GM12878 (cell line): ENCODE measurements at regions not wholly inside any gene's neighbourhood (a gene's known extent, or its start where the extent isn't known, plus 50 kb on each side); places are given as distances from the start of the nearest gene placed in this dataset.
A peak's percentile ranks its signal among the peaks of the same experiment; 100 is the strongest.

ENCODE experiments used
- ATAC-seq: fragments of 200-7000 bp; cut with Tn5 transposase; 3 replicates; pipeline ENCODE4 v1.9.1; 2020; ENCODE audit warnings: mild to moderate bottlenecking, moderate library complexity
- BruUV-seq: library from RNA; stranded (reverse); fragments of 400-500 nt; replicated peaks from 2 replicates; lab custom pipeline; 2021; lab: Mats Ljungman, UMichigan
- CTCF ChIA-PET: fragments of 300-600 bp; sonication (Branson Sonifier 250); formaldehyde crosslinking; extraction: SDS; loops from one replicate; lab custom pipeline; 2021; ENCODE audit warnings: inconsistent platforms; lab: Yijun Ruan, JAX
- POLR2A ChIA-PET: fragments of 350-600 bp; formaldehyde crosslinking; extraction: SDS; loops from one replicate; lab custom pipeline; 2021; ENCODE audit warnings: inconsistent platforms; lab: Charles Lee
- RAD21 ChIA-PET: fragments of 300-600 bp; sonication (Branson Sonifier 250); formaldehyde crosslinking; loops from one replicate; lab custom pipeline; 2023; ENCODE audit warnings: antibody characterized with exemption; ENCODE audit not compliant: unreplicated experiment; lab: Charles Lee
- SMC1A ChIA-PET: fragments of 300-600 bp; sonication (Branson Sonifier 250); formaldehyde crosslinking; loops from one replicate; lab custom pipeline; 2023; ENCODE audit not compliant: unreplicated experiment, uncharacterized antibody; lab: Charles Lee
- DNase-seq: peaks from one replicate; pipeline ENCODE4 v3.0.0-alpha.2; 2011; ENCODE audit warnings: low read depth, low spot score
- FAIRE-seq: peaks from 3 replicates; lab custom pipeline; 2011; peaks lifted over from hg19 to GRCh38; lab: Jason Lieb, UNC
- H2AFZ ChIP-seq: 2 replicates; pipeline ENCODE4 v1.6.0; 2011; ENCODE audit warnings: low read depth, low read length, control low read depth; ENCODE audit not compliant: control insufficient read depth
- H3K27ac ChIP-seq: 2 replicates; pipeline ENCODE4 v1.5.1; 2011; ENCODE audit warnings: control low read depth; ENCODE audit not compliant: control insufficient read depth, insufficient read depth
- H3K27me3 ChIP-seq, 2 experiments: replicated peaks in 1 of 2; 2 replicates each; pipeline versions ENCODE4 v1.6.0 to v1.6.1; 2011; ENCODE audit warnings: low read length in 1 of 2; ENCODE audit not compliant: control insufficient read depth in 2 of 2, insufficient read depth in 2 of 2
- H3K36me3 ChIP-seq, 2 experiments: 2 replicates each; pipeline ENCODE4 v1.5.1; 2011; ENCODE audit warnings: low read length in 1 of 2; ENCODE audit not compliant: control insufficient read depth in 2 of 2, insufficient read depth in 2 of 2
- H3K4me1 ChIP-seq: 2 replicates; pipeline ENCODE4 v1.6.1; 2011; ENCODE audit warnings: mild to moderate bottlenecking, low read length, moderate library complexity, mixed read lengths; ENCODE audit not compliant: control insufficient read depth, insufficient read depth
- H3K4me2 ChIP-seq: 2 replicates; pipeline ENCODE4 v1.6.0; 2011; ENCODE audit warnings: control low read depth; ENCODE audit not compliant: control insufficient read depth, insufficient read depth
- H3K4me3 ChIP-seq: fragments of 200-600 bp; sonication (generic); 2 replicates; pipeline ENCODE4 v1.5.1; 2016
- H3K79me2 ChIP-seq: 2 replicates; pipeline ENCODE4 v1.6.0; 2011; ENCODE audit warnings: low read length; ENCODE audit not compliant: control insufficient read depth, insufficient read depth
- H3K9ac ChIP-seq: 2 replicates; pipeline ENCODE4 v1.8.0; 2011; ENCODE audit warnings: low read length, control low read depth, mixed read lengths; ENCODE audit not compliant: control insufficient read depth, insufficient read depth
- H3K9me3 ChIP-seq: replicated peaks from 3 replicates; pipeline ENCODE4 v1.5.1; 2011; ENCODE audit warnings: mild to moderate bottlenecking, low read length; ENCODE audit not compliant: control insufficient read depth, insufficient read depth
- H4K20me1 ChIP-seq: 2 replicates; pipeline ENCODE4 v1.6.0; 2011; ENCODE audit not compliant: control insufficient read depth, insufficient read depth
- BACH1 ChIP-seq: fragments of 450-650 bp; IDR thresholded peaks from 2 replicates; pipeline ENCODE4 v1.6.1; 2017; ENCODE audit warnings: mild to moderate bottlenecking, borderline replicate concordance
- BMI1 ChIP-seq: fragments of 450-650 bp; IDR thresholded peaks from 2 replicates; pipeline ENCODE4 v1.6.1; 2016; ENCODE audit warnings: mild to moderate bottlenecking, moderate library complexity, borderline replicate concordance
- IKZF1 ChIP-seq: fragments of 450-650 bp; conservative IDR thresholded peaks from 2 replicates; pipeline ENCODE4 v1.6.1; 2017; ENCODE audit warnings: antibody characterized with exemption, mild to moderate bottlenecking
- LARP7 ChIP-seq: fragments of 450-650 bp; IDR thresholded peaks from 2 replicates; pipeline ENCODE4 v1.6.1; 2017; ENCODE audit warnings: mild to moderate bottlenecking
- NFYA ChIP-seq: IDR thresholded peaks from 2 replicates; pipeline ENCODE4 v1.6.1; 2011; ENCODE audit warnings: low read depth, mild to moderate bottlenecking, low read length, improper control_type of control experiment, borderline replicate concordance
- POLR2AphosphoS2 ChIP-seq: IDR thresholded peaks from 2 replicates; pipeline ENCODE4 v1.6.1; 2011; ENCODE audit warnings: low read depth, mild to moderate bottlenecking, low read length, improper control_type of control experiment, moderate library complexity
- RFX5 ChIP-seq: IDR thresholded peaks from 2 replicates; pipeline ENCODE4 v1.6.1; 2011; ENCODE audit warnings: low read depth, low read length, improper control_type of control experiment
- TAF1 ChIP-seq: IDR thresholded peaks from 2 replicates; pipeline ENCODE4 v1.6.1; 2011; ENCODE audit warnings: mild to moderate bottlenecking, low read depth, low read length, borderline replicate concordance
- WGBS: methylation state at CpG from one replicate; pipeline ENCODE4 v1.1.6; 2016; ENCODE audit warnings: low lambda C conversion rate; ENCODE audit not compliant: insufficient replicate concordance, insufficient coverage; ENCODE audit errors: missing lambda C conversion rate; 5-methylcytosine and 5-hydroxymethylcytosine counted together
- in situ Hi-C: fragments of 300-500 bp; cut with MboI; formaldehyde crosslinking; loops from 9 replicates; pipeline ENCODE4 v1.14.3; 2018; ENCODE audit warnings: mixed read lengths
- intact Hi-C: fragments of 100-400 bp; cut with micrococcal nuclease; formaldehyde crosslinking; loops from one replicate; pipeline ENCODE4 v1.14.2; 2022; ENCODE audit not compliant: unreplicated experiment
- TF ChIP-seq, protein P1 (sequence below): fragments of 450-650 bp; IDR thresholded peaks from 2 replicates; pipeline ENCODE4 v1.6.1; 2014; ENCODE audit warnings: mild to moderate bottlenecking
- TF ChIP-seq, protein P2 (sequence below): fragments of 450-650 bp; IDR thresholded peaks from 2 replicates; pipeline ENCODE4 v1.6.1; 2018; ENCODE audit warnings: mild to moderate bottlenecking, low read depth, moderate library complexity; ENCODE audit not compliant: partially characterized antibody
- TF ChIP-seq, protein P3 (sequence below): fragments of 450-650 bp; IDR thresholded peaks from 2 replicates; pipeline ENCODE4 v1.6.1; 2017; ENCODE audit warnings: mild to moderate bottlenecking, moderate library complexity
- TF ChIP-seq, protein P4 (sequence below): IDR thresholded peaks from 2 replicates; pipeline ENCODE4 v1.6.1; 2011; ENCODE audit warnings: low read depth, mild to moderate bottlenecking, low read length, moderate library complexity, borderline replicate concordance; ENCODE audit errors: extremely low read depth
- TF ChIP-seq, protein P5 (sequence below): IDR thresholded peaks from 2 replicates; pipeline ENCODE4 v1.6.1; 2011; ENCODE audit warnings: mild to moderate bottlenecking, low read depth, low read length, moderate library complexity; ENCODE audit not compliant: insufficient replicate concordance

DNA sequence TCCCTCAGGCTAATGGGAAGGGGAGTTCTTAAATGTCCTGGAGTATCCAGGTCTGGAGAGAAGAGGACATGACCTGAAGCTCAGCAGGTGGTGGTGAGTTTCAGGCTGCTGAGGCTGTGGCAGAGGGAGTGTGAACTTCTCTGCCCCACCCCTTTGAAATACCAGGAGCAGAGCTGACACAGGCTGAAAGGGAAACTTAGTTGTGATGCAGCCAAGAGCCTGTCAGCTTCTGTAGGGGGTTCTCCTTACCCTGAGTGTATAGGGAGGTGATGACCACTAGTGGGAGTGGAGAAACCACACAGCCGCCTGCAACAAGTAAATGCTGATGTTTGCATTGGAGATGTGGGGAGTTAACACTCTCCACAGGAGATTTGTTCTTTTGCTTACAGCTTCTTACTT is 152.3 kb downstream of the FCRL5 start:
- CTCF ChIA-PET = interaction anchor here (0.5 to 4.9 kb wide), 15 partner anchors 9 to 482 kb away, joined by 3 to 31 read pairs (median 4); no protein-coding TSS in a partner anchor
- POLR2A ChIA-PET = interaction anchor here (1.0 kb wide), 1 partner anchor 12 kb away, joined by 5 read pairs; no protein-coding TSS in a partner anchor
- peak; percentile 85 for ATAC-seq
- TF ChIP-seq, protein P1, sequence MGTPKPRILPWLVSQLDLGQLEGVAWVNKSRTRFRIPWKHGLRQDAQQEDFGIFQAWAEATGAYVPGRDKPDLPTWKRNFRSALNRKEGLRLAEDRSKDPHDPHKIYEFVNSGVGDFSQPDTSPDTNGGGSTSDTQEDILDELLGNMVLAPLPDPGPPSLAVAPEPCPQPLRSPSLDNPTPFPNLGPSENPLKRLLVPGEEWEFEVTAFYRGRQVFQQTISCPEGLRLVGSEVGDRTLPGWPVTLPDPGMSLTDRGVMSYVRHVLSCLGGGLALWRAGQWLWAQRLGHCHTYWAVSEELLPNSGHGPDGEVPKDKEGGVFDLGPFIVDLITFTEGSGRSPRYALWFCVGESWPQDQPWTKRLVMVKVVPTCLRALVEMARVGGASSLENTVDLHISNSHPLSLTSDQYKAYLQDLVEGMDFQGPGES = no peak
- TF ChIP-seq LARP7 (no peak), TAF1 (no peak), NFYA (no peak), POLR2AphosphoS2 (no peak), RFX5 (no peak), IKZF1 (0 out of 2 replicates have a peak, but pooled peaks have one; percentile 35), BMI1 (no peak), BACH1 (no peak)
- TF ChIP-seq, protein P2, sequence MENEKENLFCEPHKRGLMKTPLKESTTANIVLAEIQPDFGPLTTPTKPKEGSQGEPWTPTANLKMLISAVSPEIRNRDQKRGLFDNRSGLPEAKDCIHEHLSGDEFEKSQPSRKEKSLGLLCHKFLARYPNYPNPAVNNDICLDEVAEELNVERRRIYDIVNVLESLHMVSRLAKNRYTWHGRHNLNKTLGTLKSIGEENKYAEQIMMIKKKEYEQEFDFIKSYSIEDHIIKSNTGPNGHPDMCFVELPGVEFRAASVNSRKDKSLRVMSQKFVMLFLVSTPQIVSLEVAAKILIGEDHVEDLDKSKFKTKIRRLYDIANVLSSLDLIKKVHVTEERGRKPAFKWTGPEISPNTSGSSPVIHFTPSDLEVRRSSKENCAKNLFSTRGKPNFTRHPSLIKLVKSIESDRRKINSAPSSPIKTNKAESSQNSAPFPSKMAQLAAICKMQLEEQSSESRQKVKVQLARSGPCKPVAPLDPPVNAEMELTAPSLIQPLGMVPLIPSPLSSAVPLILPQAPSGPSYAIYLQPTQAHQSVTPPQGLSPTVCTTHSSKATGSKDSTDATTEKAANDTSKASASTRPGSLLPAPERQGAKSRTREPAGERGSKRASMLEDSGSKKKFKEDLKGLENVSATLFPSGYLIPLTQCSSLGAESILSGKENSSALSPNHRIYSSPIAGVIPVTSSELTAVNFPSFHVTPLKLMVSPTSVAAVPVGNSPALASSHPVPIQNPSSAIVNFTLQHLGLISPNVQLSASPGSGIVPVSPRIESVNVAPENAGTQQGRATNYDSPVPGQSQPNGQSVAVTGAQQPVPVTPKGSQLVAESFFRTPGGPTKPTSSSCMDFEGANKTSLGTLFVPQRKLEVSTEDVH = no peak
- TF ChIP-seq, protein P3, sequence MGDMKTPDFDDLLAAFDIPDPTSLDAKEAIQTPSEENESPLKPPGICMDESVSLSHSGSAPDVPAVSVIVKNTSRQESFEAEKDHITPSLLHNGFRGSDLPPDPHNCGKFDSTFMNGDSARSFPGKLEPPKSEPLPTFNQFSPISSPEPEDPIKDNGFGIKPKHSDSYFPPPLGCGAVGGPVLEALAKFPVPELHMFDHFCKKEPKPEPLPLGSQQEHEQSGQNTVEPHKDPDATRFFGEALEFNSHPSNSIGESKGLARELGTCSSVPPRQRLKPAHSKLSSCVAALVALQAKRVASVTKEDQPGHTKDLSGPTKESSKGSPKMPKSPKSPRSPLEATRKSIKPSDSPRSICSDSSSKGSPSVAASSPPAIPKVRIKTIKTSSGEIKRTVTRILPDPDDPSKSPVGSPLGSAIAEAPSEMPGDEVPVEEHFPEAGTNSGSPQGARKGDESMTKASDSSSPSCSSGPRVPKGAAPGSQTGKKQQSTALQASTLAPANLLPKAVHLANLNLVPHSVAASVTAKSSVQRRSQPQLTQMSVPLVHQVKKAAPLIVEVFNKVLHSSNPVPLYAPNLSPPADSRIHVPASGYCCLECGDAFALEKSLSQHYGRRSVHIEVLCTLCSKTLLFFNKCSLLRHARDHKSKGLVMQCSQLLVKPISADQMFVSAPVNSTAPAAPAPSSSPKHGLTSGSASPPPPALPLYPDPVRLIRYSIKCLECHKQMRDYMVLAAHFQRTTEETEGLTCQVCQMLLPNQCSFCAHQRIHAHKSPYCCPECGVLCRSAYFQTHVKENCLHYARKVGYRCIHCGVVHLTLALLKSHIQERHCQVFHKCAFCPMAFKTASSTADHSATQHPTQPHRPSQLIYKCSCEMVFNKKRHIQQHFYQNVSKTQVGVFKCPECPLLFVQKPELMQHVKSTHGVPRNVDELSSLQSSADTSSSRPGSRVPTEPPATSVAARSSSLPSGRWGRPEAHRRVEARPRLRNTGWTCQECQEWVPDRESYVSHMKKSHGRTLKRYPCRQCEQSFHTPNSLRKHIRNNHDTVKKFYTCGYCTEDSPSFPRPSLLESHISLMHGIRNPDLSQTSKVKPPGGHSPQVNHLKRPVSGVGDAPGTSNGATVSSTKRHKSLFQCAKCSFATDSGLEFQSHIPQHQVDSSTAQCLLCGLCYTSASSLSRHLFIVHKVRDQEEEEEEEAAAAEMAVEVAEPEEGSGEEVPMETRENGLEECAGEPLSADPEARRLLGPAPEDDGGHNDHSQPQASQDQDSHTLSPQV = no peak
- TF ChIP-seq, protein P4, sequence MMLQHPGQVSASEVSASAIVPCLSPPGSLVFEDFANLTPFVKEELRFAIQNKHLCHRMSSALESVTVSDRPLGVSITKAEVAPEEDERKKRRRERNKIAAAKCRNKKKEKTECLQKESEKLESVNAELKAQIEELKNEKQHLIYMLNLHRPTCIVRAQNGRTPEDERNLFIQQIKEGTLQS = no peak
- TF ChIP-seq, protein P5, sequence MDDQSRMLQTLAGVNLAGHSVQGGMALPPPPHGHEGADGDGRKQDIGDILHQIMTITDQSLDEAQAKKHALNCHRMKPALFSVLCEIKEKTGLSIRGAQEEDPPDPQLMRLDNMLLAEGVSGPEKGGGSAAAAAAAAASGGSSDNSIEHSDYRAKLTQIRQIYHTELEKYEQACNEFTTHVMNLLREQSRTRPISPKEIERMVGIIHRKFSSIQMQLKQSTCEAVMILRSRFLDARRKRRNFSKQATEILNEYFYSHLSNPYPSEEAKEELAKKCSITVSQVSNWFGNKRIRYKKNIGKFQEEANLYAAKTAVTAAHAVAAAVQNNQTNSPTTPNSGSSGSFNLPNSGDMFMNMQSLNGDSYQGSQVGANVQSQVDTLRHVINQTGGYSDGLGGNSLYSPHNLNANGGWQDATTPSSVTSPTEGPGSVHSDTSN = no peak

More for the DNA sequence above, 152.3 kb downstream of the FCRL5 start:
- RAD21 ChIA-PET = interaction anchor here (0.9 to 4.9 kb wide), 11 partner anchors 11 to 204 kb away, joined by 3 to 50 read pairs (median 4); no protein-coding TSS in a partner anchor
- Histone ChIP-seq H3K4me2 (no peak overlapping the region), H3K27me3 (peaks cover 0 to 3% of the 10 kb centered on the region in 2 experiments; a peak in 1 of 4 replicates), H4K20me1 (no peaks in the 10 kb centered on the region), H3K27ac (no peak overlapping the region), H3K79me2 (no peaks in the 10 kb centered on the region), H3K36me3 (no peaks in the 10 kb centered on the region), H3K4me3 (no peak overlapping the region), H3K4me1 (peaks cover 27% of the 10 kb centered on the region), H3K9me3 (no peaks in the 10 kb centered on the region), H2AFZ (no peak overlapping the region), H3K9ac (no peak overlapping the region)
- SMC1A ChIA-PET = interaction anchor here (0.8 to 11.0 kb wide), 8 partner anchors 18 to 106 kb away, joined by 3 to 134 read pairs (median 4); no protein-coding TSS in a partner anchor
- in situ Hi-C loops (no loop called here), intact Hi-C loops (no loop called here)
- DNase-seq (no peak), FAIRE-seq (no peak)
- BruUV-seq = no TSS peak
- 7% methylated on average over 1 of the region's 1 CpG for WGBS
